ENCODE measurements at regions not wholly inside any gene's neighbourhood (a gene's known extent, or its start where the extent isn't known, plus 50 kb on each side); places are given as distances from the start of the nearest gene placed in this dataset.
"Not testable (repeated sequence)": the region's sequence is repeated elsewhere in the genome, so short reads cannot be mapped to it uniquely, and the experiment has no call there.

DNA sequence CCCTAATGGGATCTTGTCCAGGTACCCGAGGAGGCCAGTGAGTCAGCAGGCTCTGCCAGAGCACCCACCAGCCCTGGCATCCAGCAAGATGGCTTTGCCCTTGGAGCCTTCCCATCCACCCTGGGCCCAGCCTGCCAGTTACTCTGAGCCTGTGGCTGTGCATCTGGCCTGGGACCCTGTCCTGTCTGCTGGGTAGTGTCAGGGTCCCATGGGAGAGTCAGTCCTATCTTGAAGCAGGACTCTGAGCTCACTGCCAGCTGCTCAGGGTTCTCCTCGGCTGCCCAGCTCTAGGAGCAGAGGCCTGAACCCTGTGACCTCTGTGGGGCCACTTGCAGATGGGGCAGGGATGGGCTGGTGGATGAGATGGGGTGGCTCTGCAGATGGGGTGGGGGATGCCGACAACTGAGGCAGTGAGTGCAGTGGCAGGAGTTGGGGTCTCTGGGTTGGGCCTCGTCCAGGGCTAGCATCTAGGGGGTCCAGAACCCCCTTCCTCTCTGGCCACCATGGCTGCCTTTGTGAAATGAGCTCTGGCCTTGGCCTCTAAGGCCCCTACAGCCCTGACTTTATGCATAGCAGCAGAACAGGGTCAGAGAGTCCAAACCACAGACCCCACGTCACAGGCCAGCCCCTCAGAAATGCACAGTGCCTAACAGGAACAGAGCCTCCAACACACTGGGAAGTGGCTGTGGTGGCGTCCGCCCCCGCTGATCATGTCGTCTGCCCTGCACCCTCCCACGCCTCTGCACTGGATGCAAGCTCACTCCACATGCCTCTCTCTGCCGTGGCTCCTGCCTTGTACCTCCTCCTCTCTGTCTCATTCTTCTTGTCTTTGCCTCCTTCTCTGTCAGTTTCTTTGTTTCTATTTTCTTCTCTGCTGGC, 88.1 kb upstream of the RET start:
- DNase-seq, result no peak

GRCh38 chr10:42989481-42989921, 87.4 kb upstream of the RET start:
- DNase-seq, result no peak

DNA sequence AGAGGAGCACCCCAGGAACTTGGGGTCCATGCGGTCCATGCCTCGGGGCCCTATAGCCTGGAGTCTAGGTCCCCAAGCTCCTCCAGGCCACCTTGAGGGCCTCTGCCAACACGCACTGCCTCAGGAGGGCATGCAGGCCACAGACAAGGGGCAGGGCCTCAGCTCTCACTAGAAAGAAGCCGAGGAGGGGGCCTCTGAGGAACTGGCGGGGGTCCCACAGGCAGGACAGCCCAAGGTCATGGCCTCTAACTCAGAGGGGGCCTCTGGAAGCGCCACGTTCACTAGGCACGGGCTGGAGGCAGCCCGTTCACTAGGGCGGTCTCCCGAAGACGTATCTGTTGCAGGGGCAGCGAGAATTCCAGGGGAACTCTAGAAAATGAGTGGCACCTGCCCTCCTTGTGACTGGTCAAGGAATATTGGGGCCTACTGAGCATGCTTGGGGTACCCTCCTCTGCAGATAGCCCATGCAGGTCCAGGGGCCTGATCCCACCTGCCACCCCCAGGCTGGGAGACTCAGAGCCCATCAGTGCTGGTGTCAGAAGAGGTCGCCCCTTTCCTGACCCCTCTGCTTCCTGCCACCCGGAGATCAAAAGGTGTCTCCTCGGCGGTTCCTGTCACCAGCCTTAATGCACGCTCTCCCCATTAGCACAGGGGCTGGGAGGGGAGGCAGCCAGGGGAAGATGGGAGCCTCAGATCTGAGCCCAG, 86.7 kb upstream of the RET start:
- DNase-seq, result no peak

DNA sequence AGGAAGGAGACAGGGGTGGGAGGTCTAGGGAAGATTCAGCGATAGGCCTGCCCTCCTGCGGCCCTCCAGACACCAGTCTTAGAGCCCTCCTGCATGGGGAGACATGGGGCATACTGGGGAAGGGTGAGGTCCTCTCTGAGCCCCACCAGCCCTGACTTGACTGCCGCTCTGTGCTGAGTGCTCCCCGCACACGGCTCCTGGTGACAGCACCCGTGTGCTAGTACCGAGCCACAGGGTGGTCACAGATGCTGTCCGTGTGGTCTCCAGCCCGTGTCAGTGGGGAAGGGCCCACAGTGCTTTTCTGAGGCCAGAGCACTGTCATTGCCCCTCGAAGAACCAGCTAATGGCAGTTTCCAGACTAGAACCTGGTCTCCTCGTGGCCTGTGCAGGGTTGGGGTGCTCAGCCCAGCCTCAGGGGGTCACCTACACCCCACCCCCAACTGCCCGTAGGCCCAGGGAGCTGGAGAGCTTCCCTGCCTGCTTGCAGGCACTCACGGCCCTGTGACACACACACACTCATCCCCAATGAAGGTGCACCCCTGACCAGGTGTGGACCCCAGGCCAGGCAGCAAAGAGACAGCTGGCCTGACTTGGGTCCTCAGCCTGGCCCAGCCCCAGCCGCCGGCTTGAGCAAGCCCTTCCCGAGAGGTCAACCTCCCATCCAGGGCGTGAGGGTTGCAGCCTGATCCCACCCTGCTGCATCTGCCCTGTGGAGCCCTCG, 86.0 kb upstream of the RET start:
- DNase-seq, result no peak

- DNase-seq, result no peak
Observed at GRCh38 chr10:42991442-42992098, 85.3 kb upstream of the RET start.

DNA sequence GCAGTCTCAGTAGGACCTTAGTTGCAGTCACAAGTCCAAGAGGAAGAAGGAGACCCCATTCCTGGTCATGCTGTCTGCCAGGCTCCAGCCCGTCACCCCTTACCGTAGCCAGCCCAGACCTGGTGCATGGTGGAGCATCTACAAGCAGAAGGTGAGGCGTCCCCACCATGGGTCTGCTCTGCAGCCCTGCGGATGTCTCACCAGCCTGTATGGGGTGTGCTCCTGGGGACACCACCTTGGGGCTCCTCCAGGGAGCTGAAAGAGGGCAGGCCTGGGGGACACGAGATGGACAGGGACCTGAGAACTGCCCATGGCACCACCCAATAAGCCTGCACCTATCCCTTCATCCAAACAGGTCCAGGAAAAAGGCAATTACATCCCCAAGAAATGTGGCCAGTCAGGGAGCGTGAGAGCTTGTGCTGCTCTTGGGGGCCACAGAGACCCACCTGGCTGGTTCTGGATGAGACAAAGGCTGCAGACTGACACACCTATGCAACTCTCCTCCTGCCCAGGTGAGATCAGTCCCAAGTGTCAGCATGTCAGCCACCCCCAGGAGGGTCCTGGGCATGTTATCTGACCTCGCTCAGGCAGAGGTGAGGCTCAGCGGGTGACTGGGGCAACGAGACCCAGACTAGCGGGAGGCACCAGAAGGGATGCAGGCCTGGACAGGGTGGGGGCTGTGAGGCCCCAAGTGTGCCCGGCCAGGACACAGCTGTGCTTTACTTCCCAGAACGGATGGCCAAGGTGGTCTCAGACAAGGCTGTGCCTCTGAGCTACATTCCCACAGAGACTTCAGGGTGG, 84.5 kb upstream of the RET start:
- no peak for DNase-seq

GRCh38 chr10:42992957-42993390, 83.9 kb upstream of the RET start:
- DNase-seq, result no peak

GRCh38 chr10:42994909-42995308, 82.0 kb upstream of the RET start:
- not testable (repeated sequence) for DNase-seq

- no peak for DNase-seq
Observed at GRCh38 chr10:42995537-42995936, 81.3 kb upstream of the RET start.

DNA sequence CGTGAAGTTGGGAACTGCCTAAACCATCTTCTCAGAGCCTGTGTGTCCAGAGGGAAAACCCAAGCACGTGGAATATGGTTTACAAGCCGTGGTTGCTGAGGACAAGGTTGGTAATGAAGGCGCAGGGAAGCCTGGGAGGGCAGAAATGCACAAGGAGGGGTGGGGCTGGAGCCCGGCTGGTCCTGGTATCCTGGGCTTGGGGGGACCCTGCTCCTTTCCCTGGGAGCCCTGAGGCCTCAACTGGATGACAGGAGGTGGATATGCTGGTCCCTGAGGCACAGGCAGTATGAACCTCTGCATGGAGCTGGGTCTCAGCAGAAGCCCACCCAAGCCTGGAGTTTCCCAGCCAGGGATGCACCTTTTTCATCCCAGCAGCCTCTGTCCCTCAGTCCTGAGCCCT, 80.3 kb upstream of the RET start:
- no peak for DNase-seq

GRCh38 chr10:42997151-42997848, 79.6 kb upstream of the RET start:
- DNase-seq, result no peak

- no peak for DNase-seq
Observed at GRCh38 chr10:42997849-42998165, 79.1 kb upstream of the RET start.

DNA sequence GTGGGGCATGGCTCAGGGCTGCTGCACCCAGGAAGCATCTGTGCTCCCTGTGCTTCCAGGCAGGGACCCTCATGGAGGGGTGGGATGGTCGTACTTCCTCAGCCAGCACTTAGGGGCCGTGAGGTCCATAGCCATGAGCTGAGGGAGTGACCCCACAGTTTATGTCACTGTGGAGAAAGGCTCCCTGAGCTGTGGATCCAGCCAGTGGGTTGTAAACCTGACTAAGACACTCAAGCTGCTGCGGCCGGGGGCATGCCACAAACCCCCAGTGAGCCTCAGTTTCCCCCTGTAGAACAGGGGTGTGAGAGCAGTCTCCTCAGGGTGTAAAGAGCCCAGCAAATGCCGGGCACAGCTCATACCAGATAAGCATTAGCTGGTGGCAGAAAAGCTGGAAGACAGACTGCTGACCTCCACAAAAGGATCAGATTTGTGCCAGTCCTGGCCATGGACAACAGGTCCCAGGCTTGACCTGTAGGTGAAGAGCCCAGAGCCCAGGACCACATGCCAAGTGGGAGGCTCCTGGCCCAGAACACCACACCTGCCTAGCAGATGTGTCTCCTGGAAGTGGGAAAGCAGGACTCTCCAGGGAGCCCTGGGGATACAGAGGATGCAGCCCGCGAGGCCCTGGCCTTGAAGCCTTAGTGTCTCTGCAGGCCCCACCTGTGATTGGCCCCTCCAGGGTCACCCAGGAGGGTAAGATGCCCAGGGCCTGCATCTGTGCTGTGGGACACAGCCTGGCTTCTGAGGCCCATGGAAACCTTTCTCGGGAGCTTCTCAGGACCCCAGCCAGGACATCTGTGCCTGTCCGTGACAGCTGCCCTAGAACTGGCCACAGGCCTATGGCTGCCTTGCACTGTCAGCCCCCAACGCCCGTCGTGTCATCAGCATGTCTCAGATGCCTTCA, 78.1 kb upstream of the RET start:
- DNase-seq, result no peak

DNA sequence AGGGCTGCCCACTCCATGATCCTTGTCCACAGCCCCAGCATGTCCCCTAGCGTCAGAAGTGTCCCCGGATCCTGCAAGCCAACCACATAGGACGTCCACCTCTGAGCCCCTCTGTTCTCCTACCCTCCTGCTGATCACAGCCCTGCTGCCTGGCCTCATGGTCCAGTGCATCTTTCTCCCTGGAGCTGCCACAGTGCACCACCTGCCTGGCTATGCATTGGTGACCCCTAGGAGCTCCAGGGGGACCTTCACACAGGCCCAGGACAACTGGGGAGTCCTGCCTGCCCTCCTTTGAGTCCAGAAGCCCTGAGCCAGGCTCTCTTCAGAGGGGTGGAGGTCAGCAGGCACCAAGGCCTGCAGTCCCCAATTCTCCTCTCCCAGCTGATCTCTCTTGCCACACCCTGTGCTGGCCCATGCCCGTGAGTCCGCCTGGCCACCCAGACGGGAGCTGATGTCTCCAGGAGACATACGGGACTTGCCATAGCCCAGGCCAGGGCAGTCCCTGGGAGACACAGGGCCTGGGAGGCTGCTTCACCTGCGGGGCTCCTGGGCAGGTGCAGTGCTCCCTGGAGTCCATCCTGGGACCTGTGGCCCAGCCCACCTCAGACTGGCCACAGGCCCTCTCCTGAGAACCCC, 77.4 kb upstream of the RET start:
- DNase-seq, result no peak

DNA sequence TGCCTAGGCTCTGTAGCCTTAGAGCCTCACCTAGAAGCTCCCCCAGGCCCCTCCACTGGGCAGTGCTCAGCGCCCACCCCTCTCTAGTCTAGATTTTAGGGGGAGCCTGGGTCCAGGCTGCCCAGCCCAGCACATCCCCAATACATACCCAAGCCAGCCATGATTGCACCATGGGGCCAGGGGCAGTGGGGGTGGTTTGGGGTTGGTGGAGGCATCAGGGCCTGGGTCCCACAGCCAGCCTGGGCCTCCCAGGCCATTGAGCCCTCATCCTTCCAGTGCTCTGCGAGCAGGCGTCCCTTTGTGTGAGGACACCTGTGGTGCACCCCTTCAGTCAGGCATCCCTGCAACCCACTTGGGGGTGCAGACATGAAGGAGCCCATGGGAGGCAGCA, 76.9 kb upstream of the RET start:
- DNase-seq, result no peak

- no peak for DNase-seq
Observed at GRCh38 chr10:43000651-43001426, 76.0 kb upstream of the RET start.

DNA sequence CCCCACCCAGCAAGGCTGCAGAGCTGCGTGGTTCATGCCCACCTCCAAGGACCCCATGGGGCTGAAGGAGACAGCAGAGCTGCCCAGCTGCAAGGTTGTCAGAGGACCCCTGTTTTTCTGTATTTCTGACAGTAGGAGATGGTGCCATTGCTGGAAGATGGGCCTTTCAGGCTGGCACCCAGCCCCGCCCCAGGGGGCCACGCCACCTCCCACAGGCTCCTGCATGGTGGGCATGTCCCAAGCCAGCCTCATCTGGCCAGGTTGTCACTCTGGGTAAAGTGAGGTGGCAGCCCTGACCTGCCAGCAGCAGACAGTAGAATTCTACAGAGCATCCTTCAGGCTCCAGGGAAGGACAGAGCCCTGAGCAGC, 75.5 kb upstream of the RET start:
- DNase-seq, result no peak

- DNase-seq, result no peak
Observed at GRCh38 chr10:43002596-43002995, 74.3 kb upstream of the RET start.

DNA sequence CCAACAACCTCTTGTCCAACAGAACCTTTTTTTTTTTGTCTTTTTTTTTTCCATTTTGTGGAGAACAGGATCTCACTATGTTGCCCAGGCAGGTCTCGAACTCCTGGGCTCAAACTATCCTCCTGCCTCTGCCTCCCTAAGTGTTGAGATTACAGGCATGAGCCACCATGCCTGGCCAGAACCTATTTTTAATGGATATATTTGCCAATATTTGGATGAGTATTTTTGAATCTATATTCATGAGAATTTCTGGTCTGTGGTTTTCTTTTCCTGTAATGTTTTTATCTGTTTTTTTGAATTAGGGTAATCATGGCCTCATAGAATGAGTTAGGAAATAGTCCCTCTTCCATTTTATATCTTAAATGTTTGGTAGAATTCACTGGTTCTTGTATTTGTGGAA, 70.4 kb upstream of the RET start:
- DNase-seq, result no peak

All from NCI-H774 (cell line).